ENCODE measurements at regions not wholly inside any gene's neighbourhood (a gene's known extent, or its start where the extent isn't known, plus 50 kb on each side); places are given as distances from the start of the nearest gene placed in this dataset.

DNA sequence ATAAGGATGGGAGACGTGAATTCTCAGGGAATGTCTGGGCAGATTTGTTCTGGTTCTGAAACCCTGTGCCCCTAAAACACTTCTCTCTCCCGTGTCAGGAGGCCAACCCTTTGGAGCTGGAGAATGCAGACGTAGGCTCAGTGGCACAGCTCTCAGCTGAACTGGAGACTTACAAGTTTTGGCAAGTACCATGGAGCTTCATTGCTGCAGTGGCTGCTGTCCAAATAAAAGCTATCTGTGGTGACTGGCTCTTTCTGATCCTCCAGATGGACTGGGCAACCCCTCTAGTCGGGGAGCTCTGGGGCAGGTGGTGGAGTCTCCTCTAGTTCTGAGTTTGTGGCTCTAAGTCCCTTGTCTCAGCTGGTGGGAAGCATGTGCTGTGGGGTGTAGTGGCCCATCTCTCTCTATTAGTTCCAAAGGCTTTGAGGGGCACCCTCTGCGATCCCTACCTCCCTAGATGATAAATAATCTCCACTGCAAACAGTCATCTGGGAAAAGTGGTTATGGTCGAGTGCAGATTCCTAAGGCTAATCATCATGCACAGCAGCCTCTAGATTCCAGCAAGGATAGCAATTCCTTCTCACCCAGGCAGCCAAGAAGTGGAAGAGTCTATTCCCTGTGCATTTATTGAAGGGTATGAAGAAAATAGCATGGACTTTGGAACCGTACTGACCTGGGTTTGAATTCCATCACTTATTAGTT is 204.2 kb upstream of the KLF4 start:
- DNase-seq, result no peak

- no peak for DNase-seq
Observed at GRCh38 chr9:107691664-107692063, 202.1 kb upstream of the KLF4 start.

DNA sequence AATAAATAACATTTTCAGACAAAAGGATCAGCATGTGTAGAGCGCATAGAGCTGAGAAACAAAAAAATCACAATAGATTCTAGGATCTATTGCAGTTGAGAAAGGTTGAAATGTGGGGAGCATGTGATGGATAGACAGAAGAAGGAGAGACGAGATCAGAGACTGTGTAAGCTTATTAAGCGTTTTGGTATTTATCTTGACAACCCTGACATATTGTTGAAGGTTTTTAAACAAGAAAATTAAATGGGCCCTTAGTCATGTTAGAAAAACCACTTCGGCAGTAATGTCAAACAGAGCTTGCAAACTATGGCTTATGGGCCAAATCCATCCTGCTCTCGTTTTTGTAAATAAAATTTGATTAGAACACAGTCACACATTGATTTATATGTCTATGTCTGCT is 200.5 kb upstream of the KLF4 start:
- DNase-seq, result no peak

GRCh38 chr9:107688728-107689127 is 199.2 kb upstream of the KLF4 start:
- no peak for DNase-seq

DNA sequence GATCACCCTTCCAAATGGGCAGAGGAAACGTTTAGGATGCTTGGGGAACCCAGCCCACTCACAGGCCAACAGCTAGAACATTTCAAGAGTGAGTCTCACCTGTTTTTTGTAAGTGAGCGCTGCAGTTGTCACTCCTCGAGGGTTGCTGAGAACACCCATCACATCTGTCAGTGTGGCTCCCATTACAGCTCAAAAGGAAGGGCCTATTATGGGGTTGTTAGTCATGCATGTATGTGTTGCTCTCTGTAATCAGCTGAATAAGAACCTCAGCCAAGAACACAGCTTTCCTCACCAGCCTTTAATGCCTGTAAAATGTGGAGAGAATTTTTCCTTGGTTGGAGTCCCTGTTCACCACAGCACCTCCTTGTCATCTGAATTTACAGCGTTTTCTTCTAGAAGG is 196.3 kb upstream of the KLF4 start:
- DNase-seq, result no peak

GRCh38 chr9:107685376-107685775 is 195.8 kb upstream of the KLF4 start:
- peak; percentile 87 for DNase-seq

DNA sequence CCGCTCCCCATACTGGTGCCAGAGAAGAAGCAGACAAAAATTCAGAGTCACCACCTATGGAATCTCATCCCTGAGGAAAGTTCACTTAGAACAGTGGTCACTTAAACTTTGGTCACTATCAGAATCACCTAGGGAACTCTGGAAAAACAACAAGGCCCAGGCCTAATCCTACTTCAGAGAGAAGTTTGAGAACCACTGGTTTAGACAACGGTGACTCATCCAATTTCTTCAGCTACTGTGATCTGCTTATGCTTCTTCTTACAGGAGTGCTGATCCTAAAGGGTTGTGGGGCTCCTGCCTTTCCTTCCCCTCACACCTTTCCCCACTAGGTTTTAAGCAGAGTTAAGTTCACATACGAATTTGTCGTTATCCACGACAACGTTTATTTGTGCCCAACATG is 194.7 kb upstream of the KLF4 start:
- peak; percentile 81 for DNase-seq

DNA sequence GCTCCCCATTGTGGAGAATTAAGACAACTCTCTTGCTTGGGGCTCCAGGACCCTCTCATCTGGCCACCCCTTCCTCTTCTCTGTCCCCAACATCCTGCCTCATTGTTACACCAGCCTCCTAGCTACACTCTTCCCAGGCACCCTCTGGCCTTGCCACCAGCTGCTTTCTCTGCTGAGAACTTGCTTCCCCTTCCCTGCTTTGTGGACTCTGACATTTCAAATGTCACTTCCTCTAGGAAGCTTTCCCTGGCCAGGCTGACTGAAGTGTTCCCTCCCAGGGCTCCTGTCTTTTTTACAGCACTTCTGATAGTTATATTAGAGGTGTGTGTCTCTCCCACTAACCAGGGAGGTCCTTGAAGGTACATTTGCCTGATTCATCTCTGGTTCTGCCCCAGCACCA is 194.0 kb upstream of the KLF4 start:
- peak; percentile 79 for DNase-seq

- no peak for DNase-seq
Observed at GRCh38 chr9:107681988-107682387, 192.4 kb upstream of the KLF4 start.

- peak; percentile 94 for DNase-seq
Observed at GRCh38 chr9:107675351-107676259, 186.0 kb upstream of the KLF4 start.

DNA sequence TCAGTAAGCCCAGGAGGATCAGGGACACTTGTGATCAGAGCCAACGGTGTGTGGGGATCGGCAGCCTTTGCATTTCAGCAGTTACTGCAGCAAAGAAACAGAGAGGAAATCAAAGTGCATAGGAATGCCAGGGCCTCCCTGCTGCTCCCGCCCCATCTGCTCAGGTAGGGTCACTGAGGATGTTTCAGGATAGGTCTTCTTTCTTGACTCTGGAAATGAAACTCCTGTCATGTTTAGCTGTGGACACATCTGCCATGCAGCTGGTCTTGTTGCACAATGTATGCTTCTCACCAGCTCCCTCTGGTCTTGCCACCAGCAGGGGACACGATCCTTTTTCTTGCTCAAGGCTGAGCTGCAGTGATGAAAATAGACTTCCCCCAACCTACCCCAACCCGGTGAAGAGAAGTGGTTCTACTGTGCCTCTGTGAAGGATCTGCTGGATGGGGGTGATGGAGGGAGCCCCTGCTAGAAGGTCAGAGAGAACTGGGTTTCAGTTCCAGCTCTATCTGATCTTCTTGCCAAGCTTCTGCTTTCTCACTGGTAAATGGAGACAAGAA is 185.2 kb upstream of the KLF4 start:
- DNase-seq, result peak; percentile 99

DNA sequence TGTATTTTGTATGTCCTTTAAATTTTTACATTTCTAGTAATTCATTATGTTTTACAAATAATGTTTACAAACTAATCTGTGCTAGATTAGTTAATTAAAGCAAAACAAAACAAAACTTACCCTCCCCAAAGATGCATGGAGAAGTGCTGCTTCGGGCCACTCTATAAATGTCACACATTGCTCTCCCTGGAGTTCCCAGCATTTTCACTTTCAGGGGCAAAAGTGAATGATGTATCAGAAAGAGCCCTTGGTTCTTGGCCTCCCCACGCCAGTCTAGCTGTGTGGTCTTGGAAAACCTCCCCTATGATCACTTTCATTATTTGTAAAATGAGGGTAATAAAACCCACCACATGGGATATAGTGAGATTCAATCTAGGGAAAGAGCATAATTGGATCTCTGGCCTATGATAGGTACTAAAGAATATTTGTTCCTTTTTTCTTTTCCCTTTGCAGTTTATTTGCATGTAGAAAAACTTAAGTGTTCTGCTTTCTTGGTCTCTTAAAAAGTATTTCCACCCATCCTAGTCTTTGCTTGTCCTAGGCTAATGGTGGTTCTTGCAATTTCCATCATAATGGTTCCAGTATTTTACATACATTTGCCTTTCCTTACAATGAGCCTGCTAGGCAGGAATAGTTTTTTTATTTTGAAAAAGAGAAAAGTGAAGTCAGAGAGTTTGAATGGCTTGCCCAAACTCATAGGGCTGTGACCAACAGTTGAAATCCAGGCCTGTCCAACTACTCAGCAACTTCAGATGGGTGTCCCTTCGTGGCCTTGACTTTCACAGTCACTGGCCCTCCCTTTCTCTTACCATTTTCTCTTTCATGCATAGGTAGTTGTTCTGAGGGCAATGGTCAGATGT is 184.5 kb upstream of the KLF4 start:
- no peak for DNase-seq

DNA sequence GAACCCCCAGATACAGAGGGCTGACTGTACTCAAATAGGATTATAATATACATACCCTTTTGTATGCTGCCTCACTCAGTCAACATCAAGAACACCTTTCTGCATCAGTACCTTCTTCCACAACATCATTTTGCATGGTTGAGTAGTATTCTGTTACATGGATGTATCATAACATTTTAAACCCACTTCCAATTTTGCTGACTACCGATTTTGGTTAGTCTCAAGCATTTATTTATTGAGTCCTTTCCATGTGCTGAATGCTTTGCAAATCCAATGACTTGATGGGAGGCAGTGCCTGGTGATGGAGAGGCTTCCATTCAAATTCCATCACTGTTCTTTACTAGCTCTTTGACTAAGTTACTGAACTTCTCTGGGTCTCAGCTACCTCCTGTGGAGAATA is 182.0 kb upstream of the KLF4 start:
- DNase-seq, result no peak

GRCh38 chr9:107669422-107669821 is 179.9 kb upstream of the KLF4 start:
- no peak for DNase-seq

DNA sequence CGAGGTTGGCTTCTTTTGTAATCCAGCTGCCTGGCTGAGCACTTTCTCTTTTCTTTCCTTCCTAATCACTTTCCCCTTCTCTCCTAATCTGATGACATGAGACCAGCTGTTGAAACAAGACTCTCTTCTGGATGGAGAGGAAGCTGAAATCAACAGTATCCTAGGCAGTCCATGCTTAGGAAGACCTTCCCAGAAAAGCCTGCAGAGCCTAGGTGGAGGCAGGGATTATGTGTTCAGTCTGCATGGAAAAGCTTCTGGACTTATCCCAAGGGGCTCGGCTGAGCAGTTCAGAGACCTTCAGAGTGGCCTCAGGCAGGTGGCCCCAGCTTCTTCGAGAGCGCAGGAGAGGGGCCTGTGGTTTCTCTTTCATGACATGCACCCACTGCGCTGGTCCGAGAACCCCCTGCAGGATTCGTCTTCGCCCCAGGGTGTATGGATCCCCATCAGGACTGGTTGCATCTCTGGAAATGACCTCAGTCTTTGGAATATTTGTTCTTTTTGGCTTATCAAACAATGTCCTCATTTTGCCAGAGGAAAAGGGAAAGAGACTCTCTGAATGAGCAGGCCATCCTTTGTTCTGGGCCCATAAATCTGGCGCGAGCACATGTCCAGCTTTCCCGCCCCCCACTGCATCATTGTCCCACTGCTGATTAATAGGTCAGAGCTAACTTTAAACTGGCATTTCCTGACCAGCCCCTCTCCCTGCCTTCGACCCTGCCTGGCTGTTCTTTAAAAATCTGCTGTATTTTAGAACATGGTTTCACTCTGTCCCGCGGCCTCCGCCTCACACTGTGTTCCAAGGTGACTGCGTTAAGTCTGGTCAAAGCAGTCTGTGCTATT is 177.9 kb upstream of the KLF4 start:
- no peak for DNase-seq

DNA sequence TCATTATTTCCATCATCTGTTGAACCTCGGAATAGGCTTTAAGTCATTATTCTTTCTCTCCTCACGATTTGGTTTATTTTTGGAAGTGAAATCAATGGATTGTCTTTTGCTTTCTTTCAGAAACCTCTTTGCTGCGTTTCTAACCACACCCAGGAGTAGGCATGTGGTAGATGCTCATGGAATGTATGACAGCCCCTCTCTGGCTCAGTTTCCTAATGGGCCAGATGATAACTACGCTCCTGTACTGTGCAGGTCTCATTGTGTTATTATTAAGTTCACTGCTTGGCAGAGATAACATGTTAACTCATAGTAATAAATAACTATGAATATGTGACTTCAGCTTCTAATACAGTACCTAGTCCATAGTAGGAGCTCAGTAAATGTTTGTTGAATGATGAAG is 175.5 kb upstream of the KLF4 start:
- DNase-seq, result no peak

- no peak for DNase-seq
Observed at GRCh38 chr9:107660976-107661375, 171.4 kb upstream of the KLF4 start.

DNA sequence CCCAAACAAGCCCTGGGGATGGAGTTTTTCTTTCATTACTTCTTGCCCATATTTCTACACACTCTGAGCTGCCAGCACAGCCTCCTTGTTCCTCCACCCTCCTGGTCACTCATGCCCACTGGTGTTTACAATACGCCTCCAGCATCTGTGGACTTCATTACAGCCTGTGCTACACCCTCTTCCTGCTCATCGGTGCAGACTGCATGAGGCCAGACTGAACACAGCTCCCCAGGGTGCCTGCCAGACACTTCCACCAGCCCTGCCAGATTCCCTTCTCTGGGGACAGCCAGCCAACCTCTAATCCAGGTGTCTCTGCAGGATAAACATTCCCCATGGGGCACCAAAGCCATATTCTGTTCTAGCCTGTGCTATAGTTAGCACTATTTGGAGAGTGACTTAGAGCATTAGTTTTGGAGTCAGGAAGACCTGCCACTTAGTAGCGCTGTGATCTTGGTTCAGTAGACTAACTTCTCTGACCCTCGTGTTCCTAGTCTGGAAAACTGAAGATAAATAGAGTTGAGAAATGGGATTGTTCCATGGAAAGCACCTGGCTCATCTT is 163.8 kb upstream of the KLF4 start:
- DNase-seq, result no peak

GRCh38 chr9:107650995-107651394 is 161.4 kb upstream of the KLF4 start:
- DNase-seq, result peak; percentile 12

GRCh38 chr9:107650321-107650720 is 160.8 kb upstream of the KLF4 start:
- no peak for DNase-seq

- DNase-seq, result no peak
Observed at GRCh38 chr9:107648153-107648715, 158.7 kb upstream of the KLF4 start.
